ENCODE measurements at regions not wholly inside any gene's neighbourhood (a gene's known extent, or its start where the extent isn't known, plus 50 kb on each side); places are given as distances from the start of the nearest gene placed in this dataset.
"Not testable (repeated sequence)": the region's sequence is repeated elsewhere in the genome, so short reads cannot be mapped to it uniquely, and the experiment has no call there.

DNA sequence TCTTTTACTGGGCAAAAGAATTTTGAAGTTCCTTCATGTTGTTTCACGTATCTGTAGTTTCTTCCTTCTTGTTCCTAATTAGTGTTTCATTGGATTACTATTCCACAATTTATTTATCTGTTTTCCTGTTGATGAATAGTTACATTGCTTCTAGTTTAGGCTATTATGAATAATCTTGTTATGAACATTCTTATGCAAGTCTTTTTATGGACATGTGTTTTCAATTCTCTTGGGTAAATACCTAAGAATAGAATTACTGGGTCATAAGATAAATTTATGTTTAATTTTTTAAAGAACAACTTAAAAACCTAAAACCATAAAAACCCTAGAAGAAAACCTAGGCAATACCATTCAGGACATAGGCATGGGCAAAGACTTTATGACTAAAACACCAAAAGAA lies 70.9 kb upstream of the RXFP1 start:
- CTCF ChIA-PET, result no interaction called here
- Histone ChIP-seq H3K4me2 (ENCODE audit: low read length) (no peak overlapping the region), H2AFZ (ENCODE audit: low read depth, low read length, poor library complexity, severe bottlenecking) (peak overlapping the region; percentile 5), H3K79me2 (ENCODE audit: insufficient read depth, low read length) (no peaks in the 10 kb centered on the region), H3K36me3 (ENCODE audit: control insufficient read depth in 1 of 2, insufficient read depth in 2 of 2, low read length in 2 of 2) (no peaks in the 10 kb centered on the region), H3K4me3 (replicated peaks in 1 of 2; ENCODE audit: low read depth in 1 of 2, low read length in 2 of 2) (no peak overlapping the region), H3K9ac (ENCODE audit: low read length) (no peak overlapping the region), H4K20me1 (ENCODE audit: insufficient read depth) (no peaks in the 10 kb centered on the region), H3K9me2 (ENCODE audit: insufficient read depth) (no peaks in the 10 kb centered on the region), H3K27ac (ENCODE audit: low read depth, low read length) (no peak overlapping the region), H3K9me3 (ENCODE audit: control insufficient read depth in 1 of 2, insufficient read depth in 1 of 2, low read depth in 1 of 2, low read length in 2 of 2) (no peaks in the 10 kb centered on the region), H3K4me1 (ENCODE audit: control insufficient read depth in 1 of 2, insufficient read depth in 2 of 2, low read length in 2 of 2) (no peaks in the 10 kb centered on the region), H3K27me3 (ENCODE audit: insufficient read depth, low read length) (no peaks in the 10 kb centered on the region)
- intact Hi-C loops (cut with micrococcal nuclease), result no loop called here
- DNase-seq (ENCODE audit: low read depth, low spot score) (no peak), ATAC-seq (no peak)
- RAD21 ChIA-PET (ENCODE audit: low non-redundant PET in 1 of 2, low total read pairs in 2 of 2, uncharacterized antibody in 2 of 2, unreplicated experiment in 2 of 2), result no interaction called here
- POLR2A ChIA-PET, result no interaction called here
- BruUV-seq (replicated peaks), result no TSS peak
- no peak for TF ChIP-seq JUND (IDR thresholded peaks at IDR 0.05)
- no peak for TF ChIP-seq FOSL1 (IDR thresholded peaks at IDR 0.05; ENCODE audit: low read depth)
- TF ChIP-seq SRF (IDR thresholded peaks at IDR 0.05; ENCODE audit: low read depth), result no peak
- TF ChIP-seq POLR2A (IDR thresholded peaks at IDR 0.05; ENCODE audit: borderline replicate concordance, extremely low read depth, insufficient read depth, insufficient read length), result no peak
- TF ChIP-seq YY1 (IDR thresholded peaks at IDR 0.05; ENCODE audit: extremely low read depth, insufficient replicate concordance, low read depth, low read length), result no peak
- TF ChIP-seq, protein P1, sequence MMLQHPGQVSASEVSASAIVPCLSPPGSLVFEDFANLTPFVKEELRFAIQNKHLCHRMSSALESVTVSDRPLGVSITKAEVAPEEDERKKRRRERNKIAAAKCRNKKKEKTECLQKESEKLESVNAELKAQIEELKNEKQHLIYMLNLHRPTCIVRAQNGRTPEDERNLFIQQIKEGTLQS (IDR thresholded peaks at IDR 0.05), result no peak
- no peak for TF ChIP-seq ZNF274 (IDR thresholded peaks at IDR 0.05; ENCODE audit: low read depth, low read length)
- TF ChIP-seq RAD21 (IDR thresholded peaks at IDR 0.05; ENCODE audit: low read depth), result no peak
- no peak for TF ChIP-seq CBX3 (IDR thresholded peaks at IDR 0.05; ENCODE audit: low read depth)
- no peak for TF ChIP-seq POLR2AphosphoS5 (IDR thresholded peaks at IDR 0.05; ENCODE audit: low read depth, low read length)
- TF ChIP-seq EGR1 (IDR thresholded peaks at IDR 0.05; ENCODE audit: low read depth), result no peak
- no peak for TF ChIP-seq CEBPB (IDR thresholded peaks at IDR 0.05; ENCODE audit: low read depth)
- TF ChIP-seq TCF7L2 (IDR thresholded peaks at IDR 0.05; ENCODE audit: borderline replicate concordance, extremely low read depth, insufficient read depth, insufficient read length), result no peak
- no peak for TF ChIP-seq SP1 (IDR thresholded peaks at IDR 0.05; ENCODE audit: low read depth)
- TF ChIP-seq ZFX (IDR thresholded peaks at IDR 0.05), result no peak

DNA sequence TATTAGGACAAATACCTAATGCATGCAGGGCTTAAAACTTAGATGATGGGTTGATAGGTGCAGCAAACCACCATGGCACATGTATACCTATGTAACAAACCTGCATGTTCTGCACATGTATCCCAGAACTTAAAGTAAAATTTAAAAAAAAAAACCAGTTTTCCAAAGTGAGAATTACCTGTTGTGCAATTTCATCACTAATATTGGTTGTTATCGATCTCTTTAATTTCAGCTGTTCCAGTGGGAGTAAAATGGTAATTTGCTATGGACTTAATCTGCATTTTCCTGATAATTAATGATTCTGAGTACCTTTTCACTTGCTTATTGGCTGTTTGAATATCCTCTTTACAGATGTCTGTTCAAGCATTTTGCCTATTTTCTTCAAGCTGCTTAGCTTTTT lies 69.6 kb upstream of the RXFP1 start:
- H3K4me1 ChIP-seq (ENCODE audit: control insufficient read depth in 1 of 2, insufficient read depth in 2 of 2, low read length in 2 of 2); H3K9me3 ChIP-seq (ENCODE audit: control insufficient read depth in 1 of 2, insufficient read depth in 1 of 2, low read depth in 1 of 2, low read length in 2 of 2); POLR2A ChIA-PET; H4K20me1 ChIP-seq (ENCODE audit: insufficient read depth); H3K27ac ChIP-seq (ENCODE audit: low read depth, low read length); H3K9me2 ChIP-seq (ENCODE audit: insufficient read depth); H3K36me3 ChIP-seq (ENCODE audit: control insufficient read depth in 1 of 2, insufficient read depth in 2 of 2, low read length in 2 of 2); RAD21 ChIA-PET (ENCODE audit: low non-redundant PET in 1 of 2, low total read pairs in 2 of 2, uncharacterized antibody in 2 of 2, unreplicated experiment in 2 of 2); BruUV-seq (replicated peaks); H3K27me3 ChIP-seq (ENCODE audit: insufficient read depth, low read length); H3K4me2 ChIP-seq (ENCODE audit: low read length); CTCF ChIA-PET; H2AFZ ChIP-seq (ENCODE audit: low read depth, low read length, poor library complexity, severe bottlenecking); intact Hi-C loops (cut with micrococcal nuclease); DNase-seq (ENCODE audit: low read depth, low spot score); H3K79me2 ChIP-seq (ENCODE audit: insufficient read depth, low read length); H3K9ac ChIP-seq (ENCODE audit: low read length); ATAC-seq; H3K4me3 ChIP-seq (replicated peaks in 1 of 2; ENCODE audit: low read depth in 1 of 2, low read length in 2 of 2): not testable (repeated sequence)
